ENCODE measurements at regions not wholly inside any gene's neighbourhood (a gene's known extent, or its start where the extent isn't known, plus 50 kb on each side); places are given as distances from the start of the nearest gene placed in this dataset.
"Not testable (repeated sequence)": the region's sequence is repeated elsewhere in the genome, so short reads cannot be mapped to it uniquely, and the experiment has no call there.

DNA sequence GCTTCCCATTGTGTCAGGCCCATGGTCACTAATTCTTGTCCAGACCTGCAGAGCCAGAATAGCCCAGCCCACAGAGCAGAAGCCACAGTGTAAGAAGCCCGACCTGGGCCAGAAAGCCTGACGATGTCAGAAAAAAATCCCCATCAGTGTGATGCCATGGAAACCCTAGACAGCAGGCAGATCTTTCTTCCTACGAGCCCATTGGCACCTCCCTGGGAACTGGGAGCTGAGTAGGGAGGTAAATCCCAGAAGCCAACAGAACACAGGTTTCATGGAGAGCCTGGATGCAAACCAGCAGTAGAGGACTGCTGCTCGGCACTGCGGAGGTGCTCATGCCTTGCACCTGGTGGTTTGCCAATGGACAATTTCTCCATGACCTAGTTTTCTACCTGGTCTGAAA lies 82.2 kb upstream of the SLC22A16 start:
- no peak for DNase-seq

GRCh38 chr6:110557199-110557598 lies 80.8 kb upstream of the SLC22A16 start:
- no peak for DNase-seq

DNA sequence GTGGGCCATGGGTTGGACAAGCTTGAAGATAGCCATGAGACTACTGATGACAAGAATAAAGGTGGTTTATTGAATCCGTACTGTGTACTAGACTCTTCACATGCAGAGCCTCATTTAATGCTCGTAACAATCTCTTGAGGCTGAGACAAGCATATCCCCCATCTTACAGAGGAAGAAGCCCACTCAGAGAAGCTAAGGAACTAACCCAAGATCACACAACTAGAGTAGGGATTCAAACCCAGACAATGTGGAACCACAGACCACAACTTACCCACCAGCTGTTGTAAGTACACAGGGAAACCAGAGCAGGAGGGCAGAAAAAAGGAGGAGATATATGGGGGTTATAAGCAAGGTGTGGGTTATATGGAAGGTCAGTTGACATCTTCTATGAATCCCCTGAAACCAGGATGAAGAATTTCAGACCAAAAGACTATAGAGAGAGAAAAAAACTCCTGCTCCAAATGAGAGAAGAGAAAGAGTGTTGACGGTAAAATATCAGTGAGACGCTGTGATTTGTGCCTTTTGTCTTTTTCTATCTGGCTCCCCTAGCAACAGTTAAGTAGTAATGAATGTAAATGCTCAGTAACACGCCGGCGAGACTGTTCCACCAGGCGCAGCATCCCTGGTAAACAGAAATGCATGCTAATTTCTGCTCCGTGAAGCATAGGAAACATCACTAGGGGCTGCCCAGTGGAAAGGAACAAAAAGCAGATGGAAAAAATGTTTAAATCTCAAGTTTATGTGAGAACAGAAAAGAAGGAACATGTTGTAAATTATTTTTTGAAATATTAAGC lies 80.1 kb upstream of the SLC22A16 start:
- DNase-seq = no peak

GRCh38 chr6:110554966-110555460 lies 78.6 kb upstream of the SLC22A16 start:
- DNase-seq = no peak

- no peak for DNase-seq
Measured at GRCh38 chr6:110554441-110554840, 78.0 kb upstream of the SLC22A16 start.

DNA sequence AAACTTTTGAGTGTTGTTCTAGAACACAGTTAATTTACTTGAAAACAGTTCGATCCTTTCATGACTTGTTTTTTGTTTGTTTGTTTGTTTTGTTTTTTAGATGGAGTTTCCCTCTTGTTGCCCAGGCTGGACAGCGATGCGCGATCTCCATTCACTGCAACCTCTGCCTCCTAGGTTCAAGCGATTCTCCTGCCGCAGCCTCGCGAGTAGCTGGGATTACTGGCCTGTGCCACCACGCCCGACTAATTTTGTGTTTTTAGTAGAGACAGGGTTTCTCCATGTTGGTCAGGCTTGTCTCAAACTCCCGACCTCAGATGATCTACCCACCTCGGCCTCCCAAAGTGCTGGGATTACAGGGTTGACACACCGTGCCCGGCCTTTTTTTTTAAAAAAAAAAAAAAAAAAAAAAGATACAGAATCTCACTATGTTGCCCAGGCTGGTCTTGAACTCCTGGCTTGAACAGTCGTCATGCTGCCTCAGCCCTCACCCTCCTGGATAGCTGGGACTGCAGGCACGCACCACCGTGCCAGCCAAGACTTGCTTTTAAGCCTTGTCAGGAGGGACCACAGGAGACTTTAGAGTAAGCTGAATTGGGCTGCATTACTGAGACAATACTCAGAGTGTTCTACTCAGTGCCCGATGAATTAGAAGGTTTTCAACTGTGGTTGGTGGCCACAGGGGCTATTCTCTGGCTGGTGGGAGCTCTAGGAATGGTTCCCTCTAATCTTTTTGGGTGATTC lies 76.7 kb upstream of the SLC22A16 start:
- no peak for DNase-seq

DNA sequence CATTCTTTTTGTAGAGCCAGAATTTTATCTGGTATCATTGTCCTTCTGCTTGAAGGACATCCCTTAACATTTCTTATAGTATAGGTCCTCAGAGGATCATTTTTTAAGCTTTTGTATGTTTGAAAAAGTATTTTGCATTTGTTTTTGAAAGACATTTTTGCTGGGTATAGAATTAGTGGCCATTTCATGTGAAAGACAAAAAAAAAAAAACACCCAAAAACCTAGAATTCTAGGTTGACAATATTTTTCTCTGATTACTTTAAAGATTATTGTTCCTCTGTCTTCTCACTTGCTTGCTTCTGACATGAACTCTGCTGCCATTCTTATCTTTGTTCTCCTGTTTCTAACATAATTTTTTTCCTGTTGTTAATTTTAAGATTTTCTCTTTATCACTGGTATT lies 75.7 kb upstream of the SLC22A16 start:
- no peak for DNase-seq

- DNase-seq = no peak
Measured at GRCh38 chr6:110551088-110551487, 74.7 kb upstream of the SLC22A16 start.

DNA sequence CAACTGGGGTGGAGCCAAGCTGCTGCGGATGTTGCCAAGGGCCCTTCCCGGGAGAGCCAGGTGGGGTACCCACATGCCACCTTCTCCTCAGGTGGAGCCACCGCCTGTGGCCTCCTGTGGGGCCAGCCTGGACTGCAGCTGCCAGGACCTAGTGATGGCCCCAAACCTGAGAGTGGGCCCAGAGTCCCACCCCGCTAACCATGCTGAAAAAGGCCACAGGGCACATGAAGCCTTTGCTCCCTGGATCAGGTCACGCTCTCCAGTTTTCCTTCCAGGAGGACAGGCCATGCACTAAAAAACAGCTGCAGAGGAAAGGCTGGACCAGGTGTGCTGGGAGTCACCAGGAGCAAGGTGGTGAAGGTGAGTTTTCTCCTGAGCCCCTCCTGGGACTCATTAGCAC lies 73.9 kb upstream of the SLC22A16 start:
- peak; percentile 79 for DNase-seq

DNA sequence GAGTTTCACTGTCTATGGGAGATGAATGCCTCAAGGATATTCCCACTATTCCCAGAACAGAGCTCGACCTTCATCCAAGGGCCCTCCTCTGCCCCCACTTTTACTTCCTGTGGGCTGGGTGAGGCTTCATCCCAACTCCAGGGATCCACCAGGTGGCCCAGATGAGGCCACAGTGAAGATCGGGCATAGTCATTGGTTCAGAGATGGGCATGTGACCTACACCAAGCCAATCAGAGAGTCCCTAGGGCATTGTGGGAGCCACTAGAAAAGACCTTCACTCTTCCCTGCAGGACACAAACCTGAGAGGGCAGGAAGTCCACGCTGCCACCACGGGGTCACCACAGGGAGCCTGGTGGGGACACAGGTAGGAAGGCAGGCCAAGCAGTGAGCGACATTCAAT lies 72.9 kb upstream of the SLC22A16 start:
- no peak for DNase-seq

- no peak for DNase-seq
Measured at GRCh38 chr6:110548110-110548847, 71.9 kb upstream of the SLC22A16 start.

DNA sequence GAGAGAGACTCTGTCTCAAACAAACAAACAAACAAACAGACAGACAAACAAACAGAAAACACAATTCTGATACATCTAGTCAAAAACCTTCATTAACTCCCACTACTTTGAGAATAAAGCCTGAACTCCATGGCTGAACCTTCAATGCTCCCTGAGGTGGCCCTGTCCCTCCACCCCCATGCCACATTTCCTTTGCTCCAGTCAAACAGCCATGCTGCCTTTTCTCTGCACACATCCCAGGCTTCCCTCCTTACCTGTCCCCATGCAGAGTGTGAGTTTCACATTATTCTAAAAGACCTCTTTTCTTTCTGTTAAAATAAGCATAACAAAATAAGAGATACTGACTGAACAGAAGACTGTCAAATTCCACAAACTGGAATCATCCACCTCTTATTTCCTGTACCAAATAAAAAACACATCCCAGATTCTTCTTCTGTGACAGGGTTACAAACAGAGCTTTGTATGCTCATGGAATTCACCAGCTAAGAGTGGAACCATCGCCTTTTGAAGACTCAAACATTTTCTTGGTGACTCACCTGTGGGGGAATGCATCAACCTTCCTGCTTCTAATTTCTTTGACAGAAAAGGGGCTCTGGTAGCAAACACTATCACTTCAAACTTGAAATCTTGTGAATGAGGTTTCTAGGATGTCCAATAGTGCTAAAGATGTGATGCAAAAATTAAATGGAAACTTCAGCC lies 71.0 kb upstream of the SLC22A16 start:
- DNase-seq = no peak

GRCh38 chr6:110545081-110545872 lies 68.9 kb upstream of the SLC22A16 start:
- DNase-seq = no peak

GRCh38 chr6:110544472-110544871 lies 68.1 kb upstream of the SLC22A16 start:
- no peak for DNase-seq

DNA sequence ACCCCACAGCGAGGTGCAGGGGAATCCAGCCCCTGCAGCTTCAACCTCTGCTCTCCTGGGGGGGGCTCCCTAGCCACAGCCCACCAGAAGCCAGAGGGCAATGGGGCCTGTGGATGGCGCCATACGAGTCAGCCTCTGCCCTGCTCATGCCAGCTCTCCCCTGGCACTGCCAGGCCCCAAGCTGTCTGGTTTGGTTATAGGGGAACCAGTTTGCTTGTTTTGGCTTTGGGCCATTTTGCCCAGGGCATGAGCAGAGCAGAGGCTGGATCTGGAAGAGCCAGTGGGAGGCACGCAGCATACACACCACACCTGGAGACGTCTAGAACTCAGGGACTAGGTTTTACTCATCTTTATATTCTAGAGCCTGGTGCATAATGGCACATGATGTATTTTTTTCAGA lies 66.7 kb upstream of the SLC22A16 start:
- DNase-seq = no peak

DNA sequence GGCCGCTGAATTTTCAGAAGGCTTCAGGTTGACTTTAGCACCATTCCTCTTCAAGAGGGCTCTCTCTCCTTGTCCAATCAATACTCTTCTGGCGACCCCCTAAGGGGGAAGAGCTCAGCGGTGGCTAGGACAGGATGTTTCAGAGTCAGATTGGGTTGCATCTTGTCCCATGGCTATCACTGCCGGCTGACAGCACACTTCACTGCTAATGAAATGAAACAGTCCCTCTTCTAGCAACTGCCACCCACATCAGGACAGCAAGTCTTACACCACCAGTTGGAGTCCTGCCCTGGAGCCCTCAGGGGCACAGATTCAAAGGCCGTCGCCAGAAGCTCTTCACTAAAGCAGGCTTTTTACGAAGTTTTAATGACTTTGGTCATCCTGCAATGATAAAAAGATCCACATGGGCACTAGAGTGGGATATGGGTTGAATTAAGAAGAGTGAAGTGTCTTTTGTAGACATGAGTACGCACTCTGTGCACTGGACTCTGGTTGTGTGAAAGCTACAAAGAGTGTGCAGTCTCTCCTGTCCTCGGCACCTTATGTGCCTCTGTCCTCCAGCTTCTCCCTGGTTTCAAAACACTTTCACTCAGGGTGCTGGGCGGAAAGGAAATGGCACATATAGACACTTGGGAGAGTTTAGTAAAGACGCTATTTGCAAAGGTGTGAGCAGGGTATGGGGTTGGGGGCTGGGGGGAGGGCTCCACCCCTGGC lies 66.1 kb upstream of the SLC22A16 start:
- no peak for DNase-seq

GRCh38 chr6:110541701-110542309 lies 65.4 kb upstream of the SLC22A16 start:
- no peak for DNase-seq

DNA sequence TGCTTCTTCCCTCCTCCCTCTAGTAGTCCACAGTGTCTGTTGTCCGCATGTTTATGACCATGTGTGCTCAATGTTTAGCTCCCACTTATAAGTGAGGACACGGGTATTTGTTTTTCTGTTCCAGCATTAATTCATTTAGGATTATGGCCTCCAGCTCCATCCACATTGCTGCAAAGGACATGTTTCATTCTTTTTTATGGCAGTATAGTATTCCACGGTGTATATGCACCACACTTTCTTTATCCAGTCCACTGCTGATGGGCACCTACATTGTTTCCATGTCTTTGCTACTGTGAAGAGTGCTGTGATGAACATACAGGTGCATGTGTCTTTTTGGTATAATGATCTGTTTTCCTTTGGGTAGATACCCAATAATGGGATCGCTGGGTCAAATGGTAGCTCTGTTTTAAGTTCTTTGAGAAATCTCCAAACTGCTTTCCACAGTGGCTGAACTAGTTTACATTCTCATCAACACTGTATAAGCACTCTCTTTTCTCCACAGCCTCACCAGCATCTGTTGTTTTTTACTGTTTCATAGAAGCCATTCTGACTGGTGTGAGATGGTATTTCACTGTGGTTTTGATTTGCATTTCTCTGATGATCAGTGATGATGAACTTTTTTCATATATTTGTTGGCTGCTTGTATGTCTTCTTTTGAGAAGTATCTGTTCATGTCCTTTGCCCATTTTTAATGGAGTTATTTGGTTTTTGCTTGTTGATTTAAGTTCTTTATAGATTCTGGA lies 63.0 kb upstream of the SLC22A16 start:
- not testable (repeated sequence) for DNase-seq

- DNase-seq = no peak
Measured at GRCh38 chr6:110538416-110539160, 62.2 kb upstream of the SLC22A16 start.

All from NCI-H2171 (cell line).